ENCODE measurements at regions not wholly inside any gene's neighbourhood (a gene's known extent, or its start where the extent isn't known, plus 50 kb on each side); places are given as distances from the start of the nearest gene placed in this dataset.

- WGBS (ENCODE audit: insufficient coverage): no CpG with 5 or more reads among the region's 2 CpGs
- H3K27ac ChIP-seq (ENCODE audit: low read length in 2 of 2): no peak overlapping the region
- intact Hi-C loops (cut with micrococcal nuclease): no loop called here
- no peak overlapping the region for H3K27ac Mint-ChIP-seq
- H4K20me1 ChIP-seq (ENCODE audit: control insufficient read depth, insufficient read depth, low read length, poor library complexity, severe bottlenecking): no peaks in the 10 kb centered on the region
- no peaks in the 10 kb centered on the region for H3K9me3 Mint-ChIP-seq (ENCODE audit: insufficient read depth)
- ChIA-PET CTCF (no interaction called here), POLR2A (no interaction called here)
- H3K79me2 ChIP-seq (ENCODE audit: control insufficient read depth, insufficient read depth, low read length): no peaks in the 10 kb centered on the region
- H3K9me3 ChIP-seq (ENCODE audit: control extremely low read depth in 1 of 3, control insufficient read depth in 2 of 3, insufficient read depth in 1 of 3, low read length in 2 of 3): no peaks in the 10 kb centered on the region
- TF ChIP-seq EZH2 (IDR thresholded peaks at IDR 0.05; ENCODE audit: borderline replicate concordance, insufficient read depth, low read depth, low read length, poor library complexity, severe bottlenecking) (no peak), CTCF (IDR thresholded peaks at IDR 0.05) (no peak)
- no peak overlapping the region for H2AFZ ChIP-seq (ENCODE audit: insufficient read depth, low read depth, low read length, poor library complexity, severe bottlenecking)
- no peak overlapping the region for H3K4me2 ChIP-seq (replicated peaks; ENCODE audit: low read depth, low read length, poor library complexity, severe bottlenecking)
- no peak overlapping the region for H3K9ac ChIP-seq (ENCODE audit: low read length)
- ATAC-seq (ENCODE audit: low read depth) (no peak), DNase-seq (no peak)
- H3K4me1 Mint-ChIP-seq: no peaks in the 10 kb centered on the region
- H3K4me3 ChIP-seq (ENCODE audit: control extremely low read depth in 1 of 5, extremely low read depth in 1 of 5, insufficient read depth in 1 of 5, low read depth in 2 of 5, low read length in 4 of 5): no peak overlapping the region
- no peak overlapping the region for H3K4me3 Mint-ChIP-seq
- H3K36me3 ChIP-seq (replicated peaks in 1 of 2; ENCODE audit: control extremely low read depth in 1 of 2, control insufficient read depth in 1 of 2, extremely low read depth in 1 of 2, insufficient read depth in 2 of 2, low read length in 1 of 2): no peaks in the 10 kb centered on the region
- peaks cover 5% of the 10 kb centered on the region for H3K27me3 Mint-ChIP-seq
- no peaks in the 10 kb centered on the region for H3K4me1 ChIP-seq (ENCODE audit: control insufficient read depth in 2 of 2, insufficient read depth in 2 of 2, low read length in 2 of 2)
- H3K27me3 ChIP-seq (replicated peaks in 1 of 4; ENCODE audit: control extremely low read depth in 1 of 4, control insufficient read depth in 3 of 4, insufficient read depth in 4 of 4, low read length in 3 of 4): no peaks in the 10 kb centered on the region
Observed at GRCh38 chr1:34396042-34396441, 219.3 kb downstream of the C1orf94 start.

DNA sequence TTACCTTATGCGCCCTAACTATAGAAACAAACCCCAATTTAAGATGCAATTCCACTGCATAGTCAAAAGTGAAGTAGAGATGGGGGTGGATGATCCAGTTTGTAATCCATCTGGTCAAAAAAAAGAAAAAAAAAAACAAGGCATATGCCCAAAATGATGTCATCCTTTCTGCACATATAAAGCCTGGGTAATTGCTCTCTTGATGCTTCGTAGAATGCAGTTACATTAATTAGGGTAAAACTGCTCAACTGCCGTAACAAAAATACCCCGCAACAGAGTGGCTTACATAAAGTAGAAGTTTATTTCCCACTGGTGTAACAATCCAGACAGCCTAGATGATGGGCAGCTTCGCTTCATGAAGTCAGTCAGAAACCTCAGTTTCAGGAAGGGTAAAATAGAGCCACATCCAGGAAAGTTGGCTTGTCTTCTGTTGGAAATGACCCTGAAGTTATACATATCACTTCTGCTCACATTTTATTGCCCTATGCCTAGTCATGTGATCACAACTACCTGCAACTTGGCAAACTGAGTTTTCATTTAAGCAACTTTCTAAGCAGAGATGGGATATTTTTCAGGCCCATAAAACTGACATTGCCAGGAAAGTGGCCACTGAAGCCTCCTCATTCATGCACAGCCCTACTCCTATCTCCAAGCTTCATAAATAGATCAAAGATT, 221.7 kb downstream of the C1orf94 start:
- Histone ChIP-seq H3K4me1 (ENCODE audit: control insufficient read depth in 2 of 2, insufficient read depth in 2 of 2, low read length in 2 of 2) (no peaks in the 10 kb centered on the region), H2AFZ (ENCODE audit: insufficient read depth, low read depth, low read length, poor library complexity, severe bottlenecking) (no peak overlapping the region), H3K4me3 (ENCODE audit: control extremely low read depth in 1 of 5, extremely low read depth in 1 of 5, insufficient read depth in 1 of 5, low read depth in 2 of 5, low read length in 4 of 5) (no peak overlapping the region), H4K20me1 (ENCODE audit: control insufficient read depth, insufficient read depth, low read length, poor library complexity, severe bottlenecking) (no peaks in the 10 kb centered on the region), H3K36me3 (replicated peaks in 1 of 2; ENCODE audit: control extremely low read depth in 1 of 2, control insufficient read depth in 1 of 2, extremely low read depth in 1 of 2, insufficient read depth in 2 of 2, low read length in 1 of 2) (no peaks in the 10 kb centered on the region), H3K9me3 (ENCODE audit: control extremely low read depth in 1 of 3, control insufficient read depth in 2 of 3, insufficient read depth in 1 of 3, low read length in 2 of 3) (no peaks in the 10 kb centered on the region), H3K27me3 (replicated peaks in 1 of 4; ENCODE audit: control extremely low read depth in 1 of 4, control insufficient read depth in 3 of 4, insufficient read depth in 4 of 4, low read length in 3 of 4) (no peaks in the 10 kb centered on the region), H3K79me2 (ENCODE audit: control insufficient read depth, insufficient read depth, low read length) (no peaks in the 10 kb centered on the region), H3K27ac (ENCODE audit: low read length in 2 of 2) (no peak overlapping the region), H3K4me2 (replicated peaks; ENCODE audit: low read depth, low read length, poor library complexity, severe bottlenecking) (no peak overlapping the region), H3K9ac (ENCODE audit: low read length) (no peak overlapping the region)
- Mint-ChIP-seq H3K4me3 (no peak overlapping the region), H3K9me3 (ENCODE audit: insufficient read depth) (no peaks in the 10 kb centered on the region), H3K27me3 (peaks cover 5% of the 10 kb centered on the region), H3K4me1 (no peaks in the 10 kb centered on the region), H3K27ac (no peak overlapping the region)
- TF ChIP-seq CTCF (IDR thresholded peaks at IDR 0.05) (no peak), EZH2 (IDR thresholded peaks at IDR 0.05; ENCODE audit: borderline replicate concordance, insufficient read depth, low read depth, low read length, poor library complexity, severe bottlenecking) (no peak)
- ChIA-PET POLR2A (no interaction called here), CTCF (no interaction called here)
- 93% methylated on average over 3 of the region's 5 CpGs for WGBS (ENCODE audit: insufficient coverage)
- no peak for ATAC-seq (ENCODE audit: low read depth)
- DNase-seq: no peak
- intact Hi-C loops (cut with micrococcal nuclease): no loop called here

All from B cell (primary cell).